GM12878 (cell line): ENCODE measurements at regions not wholly inside any gene's neighbourhood (a gene's known extent, or its start where the extent isn't known, plus 50 kb on each side); places are given as distances from the start of the nearest gene placed in this dataset.

ENCODE experiments used
- NRF1 ChIP-seq: conservative IDR thresholded peaks from 2 replicates; pipeline ENCODE4 v1.6.1; 2011; ENCODE audit warnings: mild to moderate bottlenecking, low read depth, low read length, improper control_type of control experiment
- POLR2A ChIP-seq: IDR thresholded peaks from 2 replicates; pipeline ENCODE4 v1.6.1; 2011; ENCODE audit warnings: low read depth, mild to moderate bottlenecking, low read length
- SREBF1 ChIP-seq: IDR thresholded peaks from 2 replicates; pipeline ENCODE4 v1.6.1; 2012; ENCODE audit warnings: mild to moderate bottlenecking, low read length
- TAF1 ChIP-seq: IDR thresholded peaks from 2 replicates; pipeline ENCODE4 v1.6.1; 2011; ENCODE audit warnings: mild to moderate bottlenecking, low read depth, low read length, borderline replicate concordance
- TF ChIP-seq, protein P1 (sequence below), 3 experiments: IDR thresholded peaks in 2 of 3; conservative IDR thresholded peaks in 1 of 3; 2 replicates each; pipeline ENCODE4 v1.5.1; 2011; ENCODE audit warnings: low read depth in 3 of 3, low read length in 3 of 3, mild to moderate bottlenecking in 3 of 3, control low read depth in 2 of 3, moderate library complexity in 2 of 3, inconsistent platforms in 1 of 3, mixed read lengths in 1 of 3; ENCODE audit not compliant: control insufficient read depth in 2 of 3, insufficient read depth in 1 of 3; ENCODE audit errors: extremely low read depth in 1 of 3

GRCh38 chr12:25740617-25741016 is 187.5 kb upstream of the LMNTD1 start:
- TF ChIP-seq, protein P1, sequence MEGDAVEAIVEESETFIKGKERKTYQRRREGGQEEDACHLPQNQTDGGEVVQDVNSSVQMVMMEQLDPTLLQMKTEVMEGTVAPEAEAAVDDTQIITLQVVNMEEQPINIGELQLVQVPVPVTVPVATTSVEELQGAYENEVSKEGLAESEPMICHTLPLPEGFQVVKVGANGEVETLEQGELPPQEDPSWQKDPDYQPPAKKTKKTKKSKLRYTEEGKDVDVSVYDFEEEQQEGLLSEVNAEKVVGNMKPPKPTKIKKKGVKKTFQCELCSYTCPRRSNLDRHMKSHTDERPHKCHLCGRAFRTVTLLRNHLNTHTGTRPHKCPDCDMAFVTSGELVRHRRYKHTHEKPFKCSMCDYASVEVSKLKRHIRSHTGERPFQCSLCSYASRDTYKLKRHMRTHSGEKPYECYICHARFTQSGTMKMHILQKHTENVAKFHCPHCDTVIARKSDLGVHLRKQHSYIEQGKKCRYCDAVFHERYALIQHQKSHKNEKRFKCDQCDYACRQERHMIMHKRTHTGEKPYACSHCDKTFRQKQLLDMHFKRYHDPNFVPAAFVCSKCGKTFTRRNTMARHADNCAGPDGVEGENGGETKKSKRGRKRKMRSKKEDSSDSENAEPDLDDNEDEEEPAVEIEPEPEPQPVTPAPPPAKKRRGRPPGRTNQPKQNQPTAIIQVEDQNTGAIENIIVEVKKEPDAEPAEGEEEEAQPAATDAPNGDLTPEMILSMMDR (IDR thresholded peaks at IDR 0.05 in 2 of 3, conservative IDR thresholded peaks at IDR 0.05 in 1 of 3; ENCODE audit: control insufficient read depth in 2 of 3, extremely low read depth in 1 of 3, insufficient read depth in 1 of 3, low read depth in 3 of 3, low read length in 3 of 3) = no peak
- TF ChIP-seq SREBF1 (no peak), POLR2A (no peak), NRF1 (no peak), TAF1 (no peak)
